CD4-positive, alpha-beta memory T cell (primary cell): ENCODE measurements at regions not wholly inside any gene's neighbourhood (a gene's known extent, or its start where the extent isn't known, plus 50 kb on each side); places are given as distances from the start of the nearest gene placed in this dataset.

Source experiments
- CTCF ChIA-PET: fragments of 350-600 bp; sonication (Branson Sonifier 250); formaldehyde crosslinking; loops from one replicate; lab custom pipeline; 2021; ENCODE audit warnings: inconsistent platforms; ENCODE audit not compliant: partially characterized antibody; lab: Charles Lee
- POLR2A ChIA-PET: fragments of 350-600 bp; sonication (Branson Sonifier 250); formaldehyde crosslinking; loops from one replicate; lab custom pipeline; 2021; ENCODE audit not compliant: partially characterized antibody; lab: Charles Lee
- DNase-seq, 5 donors: peaks; one replicate each; pipeline versions ENCODE4 v3.0.0 to v3.0.0-alpha.2; 2020 to 2022; ENCODE audit warnings: mixed read lengths in 1 of 5
- H3K27ac ChIP-seq: one replicate; pipeline ENCODE4 v1.7.0; 2013; ENCODE audit warnings: low read depth, low read length
- H3K27me3 ChIP-seq: 2 replicates; pipeline ENCODE4 v1.7.0; 2013; ENCODE audit warnings: mild to moderate bottlenecking, low read length, moderate library complexity; ENCODE audit not compliant: insufficient read depth
- H3K36me3 ChIP-seq: 2 replicates; pipeline ENCODE4 v1.7.0; 2013; ENCODE audit warnings: mild to moderate bottlenecking, low read length, moderate library complexity; ENCODE audit not compliant: insufficient read depth
- H3K4me1 ChIP-seq: 2 replicates; pipeline ENCODE4 v1.7.0; 2013; ENCODE audit warnings: mild to moderate bottlenecking, low read length, moderate library complexity; ENCODE audit not compliant: insufficient read depth
- H3K4me3 ChIP-seq, 2 donors: one replicate each; pipeline ENCODE4 v1.7.0; 2013; ENCODE audit warnings: low read length in 2 of 2, mild to moderate bottlenecking in 1 of 2
- H3K9me3 ChIP-seq, 2 donors: one replicate each; pipeline ENCODE4 v1.7.0; 2013; ENCODE audit warnings: low read length in 2 of 2, control low read depth in 1 of 2; ENCODE audit not compliant: control insufficient read depth in 1 of 2
- H3K27ac Mint-ChIP-seq, 7 donors: one replicate each; pipeline ENCODE4 v1.8.0; 2020 to 2021; ENCODE audit warnings: mixed read lengths in 7 of 7, mild to moderate bottlenecking in 6 of 7, inconsistent platforms in 3 of 7, moderate library complexity in 3 of 7
- H3K27me3 Mint-ChIP-seq, 2 donors: one replicate each; pipeline ENCODE4 v1.8.0; 2020 to 2021; ENCODE audit warnings: mixed read lengths in 2 of 2
- H3K36me3 Mint-ChIP-seq, 2 donors: one replicate each; pipeline ENCODE4 v1.8.0; 2020 to 2021; ENCODE audit warnings: mixed read lengths in 2 of 2, inconsistent platforms in 1 of 2, mild to moderate bottlenecking in 1 of 2
- H3K4me1 Mint-ChIP-seq, 4 donors: one replicate each; pipeline ENCODE4 v1.8.0; 2020 to 2021; ENCODE audit warnings: mixed read lengths in 4 of 4, mild to moderate bottlenecking in 1 of 4
- H3K4me3 Mint-ChIP-seq, 8 donors: one replicate each; pipeline ENCODE4 v1.8.0; 2020 to 2021; ENCODE audit warnings: mixed read lengths in 8 of 8, mild to moderate bottlenecking in 7 of 8, moderate library complexity in 6 of 8, inconsistent platforms in 3 of 8
- H3K9me3 Mint-ChIP-seq, 8 donors: one replicate each; pipeline ENCODE4 v1.8.0; 2020 to 2021; ENCODE audit warnings: mixed read lengths in 8 of 8, mild to moderate bottlenecking in 5 of 8, inconsistent platforms in 3 of 8, moderate library complexity in 1 of 8
- intact Hi-C: fragments of 100-400 bp; cut with micrococcal nuclease; formaldehyde crosslinking; loops from one replicate; pipeline ENCODE4 v1.15.1; 2023

DNA sequence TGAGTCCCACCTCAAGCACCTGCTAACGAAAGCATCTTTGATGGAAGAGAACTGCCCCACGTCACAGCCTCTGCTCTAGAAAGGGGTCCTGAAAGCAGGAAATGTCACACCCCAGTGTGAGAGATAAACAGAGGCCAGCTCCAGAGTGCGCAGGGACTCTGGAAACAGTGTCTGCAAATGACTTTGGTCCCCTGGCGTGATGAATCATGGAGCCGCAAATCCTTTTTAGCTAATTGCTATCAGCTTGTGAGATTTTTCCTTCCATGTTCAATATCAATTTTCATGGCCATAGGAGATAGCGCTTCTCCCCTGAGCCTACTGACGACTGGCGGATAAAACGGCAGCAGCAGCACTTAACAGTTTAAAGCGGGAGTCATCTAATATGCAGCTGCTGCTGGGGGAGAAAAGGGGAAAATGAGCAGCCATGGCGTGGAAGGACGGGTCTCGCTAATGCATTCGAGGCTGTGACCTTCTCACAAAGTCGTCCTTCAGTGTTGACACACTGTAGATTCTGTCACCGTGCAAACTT is 209.6 kb upstream of the IRX1 start:
- CTCF ChIA-PET = no interaction called here
- H3K27me3 Mint-ChIP-seq = no peaks in the 10 kb centered on the region
- POLR2A ChIA-PET = no interaction called here
- no peak overlapping the region for H3K4me3 ChIP-seq
- peaks cover 0 to 23% (median 6%) of the 10 kb centered on the region in 8 donors for H3K9me3 Mint-ChIP-seq
- no peaks in the 10 kb centered on the region for H3K4me1 ChIP-seq
- H3K36me3 ChIP-seq = no peaks in the 10 kb centered on the region
- H3K27me3 ChIP-seq = no peaks in the 10 kb centered on the region
- H3K4me3 Mint-ChIP-seq = no peak overlapping the region
- no peaks in the 10 kb centered on the region for H3K36me3 Mint-ChIP-seq
- no peak overlapping the region for H3K27ac ChIP-seq
- H3K9me3 ChIP-seq = no peaks in the 10 kb centered on the region
- intact Hi-C loops = no loop called here
- H3K27ac Mint-ChIP-seq = no peak overlapping the region
- no peak for DNase-seq
- no peaks in the 10 kb centered on the region for H3K4me1 Mint-ChIP-seq

DNA sequence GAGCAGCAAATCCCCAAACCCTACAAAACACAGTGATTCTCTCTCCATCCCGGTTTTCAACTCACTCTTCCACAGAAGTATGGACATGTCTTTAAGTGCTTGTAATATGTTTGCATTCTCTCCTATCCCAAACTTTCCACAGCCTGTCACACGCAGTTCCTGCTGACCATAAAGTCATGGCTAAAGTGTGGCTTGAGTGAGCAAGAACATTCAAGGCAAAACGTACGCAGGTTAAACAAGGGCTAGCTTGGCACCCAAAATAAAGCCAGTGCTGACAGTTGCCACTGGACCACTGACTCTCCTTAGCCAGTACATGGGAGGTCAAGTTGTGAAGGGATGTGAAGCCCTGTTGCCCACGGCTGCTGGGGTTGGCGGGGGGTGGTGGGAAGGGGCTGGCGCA is 211.1 kb upstream of the IRX1 start:
- intact Hi-C loops = no loop called here
- no peaks in the 10 kb centered on the region for H3K4me1 Mint-ChIP-seq
- no peaks in the 10 kb centered on the region for H3K27me3 Mint-ChIP-seq
- H3K36me3 Mint-ChIP-seq = no peaks in the 10 kb centered on the region
- ChIA-PET POLR2A (no interaction called here), CTCF (no interaction called here)
- Histone ChIP-seq H3K9me3 (no peaks in the 10 kb centered on the region), H3K4me1 (no peaks in the 10 kb centered on the region), H3K36me3 (no peaks in the 10 kb centered on the region), H3K4me3 (no peak overlapping the region), H3K27me3 (no peaks in the 10 kb centered on the region), H3K27ac (no peak overlapping the region)
- no peak overlapping the region for H3K4me3 Mint-ChIP-seq
- H3K9me3 Mint-ChIP-seq = peaks cover 0 to 23% (median 6%) of the 10 kb centered on the region in 8 donors
- H3K27ac Mint-ChIP-seq = no peak overlapping the region
- no peak for DNase-seq

- CTCF ChIA-PET = no interaction called here
- Mint-ChIP-seq H3K27ac (no peak overlapping the region), H3K4me3 (no peak overlapping the region)
These were observed 212.8 kb upstream of the IRX1 start for GRCh38 chr5:3382782-3383181.

GRCh38 chr5:3382151-3382550 is 213.5 kb upstream of the IRX1 start:
- no peaks in the 10 kb centered on the region for H3K36me3 Mint-ChIP-seq
- ChIA-PET POLR2A (no interaction called here), CTCF (no interaction called here)
- no peaks in the 10 kb centered on the region for H3K27me3 ChIP-seq
- no peaks in the 10 kb centered on the region for H3K4me1 Mint-ChIP-seq
- H3K9me3 ChIP-seq = no peaks in the 10 kb centered on the region
- H3K4me3 Mint-ChIP-seq = no peak overlapping the region
- no peaks in the 10 kb centered on the region for H3K27me3 Mint-ChIP-seq
- no peaks in the 10 kb centered on the region for H3K36me3 ChIP-seq
- H3K4me1 ChIP-seq = no peaks in the 10 kb centered on the region
- H3K4me3 ChIP-seq = no peak overlapping the region
- DNase-seq = no peak
- intact Hi-C loops = no loop called here
- H3K9me3 Mint-ChIP-seq = peaks cover 0 to 25% (median 8%) of the 10 kb centered on the region in 8 donors
- H3K27ac Mint-ChIP-seq = no peak overlapping the region
- no peak overlapping the region for H3K27ac ChIP-seq

More at GRCh38 chr5:3382782-3383181, 212.8 kb upstream of the IRX1 start:
- intact Hi-C loops = no loop called here
- H3K4me1 ChIP-seq = no peaks in the 10 kb centered on the region
- no peak overlapping the region for H3K4me3 ChIP-seq
- Mint-ChIP-seq H3K9me3 (peaks cover 0 to 25% (median 6%) of the 10 kb centered on the region in 8 donors), H3K36me3 (no peaks in the 10 kb centered on the region), H3K27me3 (no peaks in the 10 kb centered on the region), H3K4me1 (no peaks in the 10 kb centered on the region)
- no peaks in the 10 kb centered on the region for H3K36me3 ChIP-seq
- POLR2A ChIA-PET = no interaction called here
- no peak overlapping the region for H3K27ac ChIP-seq
- no peaks in the 10 kb centered on the region for H3K9me3 ChIP-seq
- no peak for DNase-seq
- no peaks in the 10 kb centered on the region for H3K27me3 ChIP-seq

DNA sequence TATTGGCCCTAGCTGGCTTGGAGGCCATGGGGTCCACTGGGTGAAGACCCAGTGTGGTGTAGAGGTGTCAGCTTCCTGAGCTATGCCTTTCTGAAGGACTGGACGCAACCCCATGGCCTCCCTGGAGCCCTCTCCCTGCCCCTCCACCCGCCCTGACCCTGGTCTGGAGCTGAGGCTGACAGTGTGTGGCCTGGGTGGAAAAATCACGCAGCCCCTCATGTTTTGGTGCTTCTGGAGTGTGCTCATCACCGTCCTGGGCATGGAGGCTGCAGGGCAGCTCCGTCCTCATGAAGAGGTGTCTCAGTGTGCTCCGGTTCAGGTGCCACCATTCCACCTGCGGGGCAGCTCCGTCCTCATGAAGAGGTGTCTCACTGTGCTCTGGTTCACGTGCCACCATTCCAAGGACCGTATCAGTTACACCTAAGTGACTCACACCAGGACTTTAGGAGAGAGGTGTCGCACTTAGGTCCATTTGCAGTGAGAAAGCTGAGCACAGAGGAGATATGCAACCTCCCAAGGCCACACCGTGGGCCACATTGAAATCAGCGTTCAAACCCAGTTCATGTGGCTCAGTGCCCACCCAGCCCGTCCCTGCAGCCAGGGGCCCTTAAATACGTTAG is 214.3 kb upstream of the IRX1 start:
- no peaks in the 10 kb centered on the region for H3K9me3 ChIP-seq
- no peak for DNase-seq
- peaks cover 0 to 25% (median 8%) of the 10 kb centered on the region in 8 donors for H3K9me3 Mint-ChIP-seq
- no peaks in the 10 kb centered on the region for H3K4me1 ChIP-seq
- H3K4me3 ChIP-seq = no peak overlapping the region
- no peaks in the 10 kb centered on the region for H3K36me3 ChIP-seq
- H3K36me3 Mint-ChIP-seq = no peaks in the 10 kb centered on the region
- no peaks in the 10 kb centered on the region for H3K27me3 Mint-ChIP-seq
- H3K4me1 Mint-ChIP-seq = no peaks in the 10 kb centered on the region
- H3K27me3 ChIP-seq = no peaks in the 10 kb centered on the region
- H3K4me3 Mint-ChIP-seq = no peak overlapping the region
- no peak overlapping the region for H3K27ac ChIP-seq
- ChIA-PET POLR2A (no interaction called here), CTCF (no interaction called here)
- H3K27ac Mint-ChIP-seq = no peak overlapping the region
- intact Hi-C loops = no loop called here

DNA sequence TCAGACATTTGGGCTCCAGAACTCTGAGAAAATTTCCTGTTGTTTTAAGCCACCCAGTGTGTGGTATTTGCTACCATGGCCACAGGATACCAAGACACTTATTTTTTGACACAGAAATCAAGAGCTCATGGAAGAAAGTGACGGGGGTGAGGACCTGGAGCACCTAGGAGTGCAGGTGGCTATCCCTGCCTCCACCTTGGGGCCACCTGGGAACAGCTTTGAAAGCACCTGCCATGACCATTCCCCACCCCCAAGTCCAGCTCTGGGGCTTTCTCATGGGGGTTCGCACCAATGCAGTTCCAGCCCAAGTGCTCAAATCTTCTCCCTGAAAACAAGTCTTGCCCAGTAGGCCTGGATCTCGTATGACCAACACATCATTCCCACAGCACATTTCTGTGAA is 214.9 kb upstream of the IRX1 start:
- Mint-ChIP-seq H3K36me3 (no peaks in the 10 kb centered on the region), H3K4me3 (no peak overlapping the region), H3K9me3 (peaks cover 0 to 21% (median 9%) of the 10 kb centered on the region in 8 donors), H3K27ac (no peak overlapping the region), H3K4me1 (no peaks in the 10 kb centered on the region), H3K27me3 (no peaks in the 10 kb centered on the region)
- Histone ChIP-seq H3K4me1 (no peaks in the 10 kb centered on the region), H3K4me3 (no peak overlapping the region), H3K9me3 (no peaks in the 10 kb centered on the region), H3K27ac (no peak overlapping the region), H3K27me3 (no peaks in the 10 kb centered on the region), H3K36me3 (no peaks in the 10 kb centered on the region)
- intact Hi-C loops = no loop called here
- DNase-seq = no peak
- POLR2A ChIA-PET = no interaction called here
- CTCF ChIA-PET = no interaction called here

DNA sequence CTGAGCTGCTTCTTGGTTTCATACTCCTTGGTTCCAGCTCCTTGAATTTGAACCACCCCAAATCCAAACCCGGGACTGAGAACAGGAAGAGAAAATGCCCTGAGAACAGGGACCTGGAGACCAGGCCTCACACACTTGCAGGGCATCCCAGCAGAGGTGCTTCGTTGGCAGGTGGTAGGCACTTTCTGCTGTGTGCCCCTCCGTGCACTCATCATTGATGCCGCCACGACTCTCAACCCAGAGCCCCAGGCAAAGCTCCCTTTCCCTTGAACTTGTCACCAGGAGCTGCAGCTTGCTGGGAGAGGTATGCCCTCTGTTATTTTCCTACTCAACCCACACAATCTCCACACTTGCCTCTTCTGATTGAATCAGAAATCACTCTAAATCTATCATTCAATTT is 217.8 kb upstream of the IRX1 start:
- no peak overlapping the region for H3K27ac Mint-ChIP-seq
- CTCF ChIA-PET = no interaction called here

More for the DNA sequence above, 217.8 kb upstream of the IRX1 start:
- Histone ChIP-seq H3K27ac (no peak overlapping the region), H3K9me3 (peaks cover 0 to 6% of the 10 kb centered on the region in 2 donors), H3K27me3 (no peaks in the 10 kb centered on the region), H3K36me3 (no peaks in the 10 kb centered on the region), H3K4me1 (no peaks in the 10 kb centered on the region), H3K4me3 (no peak overlapping the region)
- Mint-ChIP-seq H3K27me3 (no peaks in the 10 kb centered on the region), H3K4me1 (no peaks in the 10 kb centered on the region), H3K9me3 (peaks cover 4 to 28% (median 11%) of the 10 kb centered on the region in 8 donors), H3K36me3 (no peaks in the 10 kb centered on the region), H3K4me3 (no peak overlapping the region)
- POLR2A ChIA-PET = no interaction called here
- intact Hi-C loops = no loop called here
- no peak for DNase-seq
